ENCODE measurements at regions not wholly inside any gene's neighbourhood (a gene's known extent, or its start where the extent isn't known, plus 50 kb on each side); places are given as distances from the start of the nearest gene placed in this dataset.

GRCh38 chr17:71396711-71397110 is 724.1 kb upstream of the SOX9 start:
- no peak for DNase-seq (ENCODE audit: low spot score)

GRCh38 chr17:71398025-71398424 is 722.8 kb upstream of the SOX9 start:
- no peak for DNase-seq (ENCODE audit: low spot score)

DNA sequence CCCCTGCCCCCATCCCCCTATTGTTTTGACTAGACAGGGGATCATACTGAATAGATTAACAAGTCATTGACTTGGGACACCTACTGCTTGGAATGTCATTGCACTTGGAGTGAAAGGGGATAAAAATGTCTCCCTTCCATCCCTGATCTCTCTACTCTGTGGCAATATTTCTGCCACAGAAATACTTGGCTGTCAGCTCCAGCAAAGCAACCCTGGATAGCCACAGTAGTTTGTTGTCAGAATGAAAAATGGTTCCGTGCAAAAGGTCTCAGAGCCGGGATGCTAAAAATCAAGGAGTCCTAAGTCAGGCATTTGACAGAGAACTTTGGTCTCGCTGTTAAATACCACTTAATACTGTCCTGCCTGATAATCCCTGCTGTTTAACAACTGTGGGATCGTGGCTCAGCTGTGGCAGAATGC is 722.0 kb upstream of the SOX9 start:
- no peak for DNase-seq (ENCODE audit: low spot score)

DNA sequence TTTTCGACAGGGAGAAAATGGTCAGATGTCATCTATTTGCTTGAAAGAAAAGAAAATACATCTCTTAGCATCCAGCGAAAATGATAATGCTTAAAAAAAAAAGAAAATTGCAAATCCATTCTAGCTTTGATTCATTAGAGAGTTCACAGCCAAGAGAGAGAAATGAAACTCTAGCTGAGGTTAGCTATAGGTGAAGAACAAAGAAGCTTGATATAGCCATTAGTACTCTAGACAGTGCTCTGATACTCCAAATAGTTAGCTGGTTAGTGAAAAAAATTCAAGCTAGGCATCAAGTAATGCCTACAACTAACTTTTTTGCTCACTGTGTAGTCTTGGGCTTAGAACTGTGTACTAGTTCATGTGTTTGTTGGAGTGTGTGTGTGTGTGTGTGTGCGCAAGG is 721.6 kb upstream of the SOX9 start:
- DNase-seq (ENCODE audit: low spot score), result no peak

- no peak for DNase-seq (ENCODE audit: low spot score)
Measured at GRCh38 chr17:71399649-71400048, 721.2 kb upstream of the SOX9 start.

DNA sequence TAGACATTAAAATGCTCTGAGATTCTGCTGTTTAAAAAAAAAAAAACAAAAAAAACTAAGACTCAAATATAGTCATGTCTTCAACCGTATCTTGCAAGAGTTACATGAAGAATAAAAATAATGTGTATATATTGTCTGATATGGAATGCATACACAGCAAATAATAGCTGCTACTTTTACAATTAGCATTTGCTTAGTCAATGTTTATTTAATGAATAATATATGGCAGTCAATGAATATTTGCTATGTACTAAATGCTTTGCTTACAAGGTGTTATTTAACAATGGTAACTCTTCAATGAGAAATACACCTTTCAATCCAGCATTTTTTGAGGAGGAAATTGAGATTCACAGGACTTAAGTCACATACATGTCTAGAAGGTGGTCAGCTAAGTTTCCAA is 718.8 kb upstream of the SOX9 start:
- no peak for DNase-seq (ENCODE audit: low spot score)

GRCh38 chr17:71402661-71403141 is 718.1 kb upstream of the SOX9 start:
- no peak for DNase-seq (ENCODE audit: low spot score)

GRCh38 chr17:71405101-71405500 is 715.7 kb upstream of the SOX9 start:
- DNase-seq (ENCODE audit: low spot score), result no peak

GRCh38 chr17:71407981-71408380 is 712.8 kb upstream of the SOX9 start:
- no peak for DNase-seq (ENCODE audit: low spot score)

GRCh38 chr17:71409137-71409536 is 711.7 kb upstream of the SOX9 start:
- DNase-seq (ENCODE audit: low spot score), result no peak

DNA sequence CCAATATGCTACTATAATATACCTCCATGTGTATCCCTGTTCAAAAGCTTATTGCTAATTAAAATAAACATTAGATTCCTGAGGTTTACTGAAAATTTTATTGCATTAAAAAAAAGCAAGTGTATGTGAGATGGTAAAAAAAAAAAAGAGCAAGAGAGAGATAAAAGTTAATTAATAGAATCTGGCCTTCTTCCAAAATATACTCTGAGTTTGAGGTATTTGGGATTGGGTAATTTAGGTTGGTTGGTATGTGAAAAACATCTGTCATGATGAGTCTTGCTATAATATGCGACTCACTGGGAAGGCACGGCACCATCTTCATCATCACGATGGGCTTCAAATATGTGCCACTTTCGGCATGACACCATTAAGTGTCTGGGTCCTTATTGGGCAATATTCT is 711.1 kb upstream of the SOX9 start:
- no peak for DNase-seq (ENCODE audit: low spot score)

DNA sequence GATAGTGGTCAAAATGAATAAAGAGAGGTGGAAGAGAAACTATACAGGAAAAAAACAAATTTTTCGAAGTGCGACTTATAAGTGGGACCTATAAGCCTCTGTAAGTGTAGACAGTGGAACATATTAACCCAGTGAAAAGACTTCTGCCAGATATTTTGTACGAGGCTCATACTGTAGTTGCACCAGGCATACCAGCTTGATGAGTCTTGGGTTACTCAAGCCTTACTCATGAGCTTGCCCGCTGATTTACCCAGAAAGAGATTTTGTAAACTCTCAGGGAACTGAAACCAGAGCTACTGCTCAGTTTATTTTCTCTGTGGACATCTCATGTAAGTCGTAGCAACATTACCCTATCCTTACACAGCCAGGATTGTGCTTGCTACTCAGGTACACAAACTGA is 708.0 kb upstream of the SOX9 start:
- peak; percentile 2 for DNase-seq (ENCODE audit: low spot score)

DNA sequence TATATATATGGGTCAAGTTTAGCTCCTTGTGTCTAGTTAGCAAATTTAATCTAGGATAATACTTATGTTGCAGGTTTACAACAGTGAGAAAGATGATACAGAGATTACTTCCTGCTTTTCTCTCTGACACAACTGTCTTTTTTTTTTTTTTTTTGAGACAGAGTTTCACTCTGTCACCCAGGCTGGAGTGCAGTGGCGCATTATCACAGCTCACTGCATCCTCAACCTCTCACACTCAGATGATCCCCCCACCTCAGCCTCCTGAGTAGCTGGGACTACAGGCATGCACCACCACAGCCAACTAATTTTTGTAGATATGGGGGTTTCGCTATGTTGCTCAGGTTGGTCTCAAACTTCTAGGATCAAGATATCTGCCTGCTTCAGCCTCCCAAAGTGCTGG is 706.9 kb upstream of the SOX9 start:
- no peak for DNase-seq (ENCODE audit: low spot score)

GRCh38 chr17:71417142-71417541 is 703.7 kb upstream of the SOX9 start:
- no peak for DNase-seq (ENCODE audit: low spot score)

GRCh38 chr17:71422968-71423367 is 697.9 kb upstream of the SOX9 start:
- DNase-seq (ENCODE audit: low spot score), result no peak

DNA sequence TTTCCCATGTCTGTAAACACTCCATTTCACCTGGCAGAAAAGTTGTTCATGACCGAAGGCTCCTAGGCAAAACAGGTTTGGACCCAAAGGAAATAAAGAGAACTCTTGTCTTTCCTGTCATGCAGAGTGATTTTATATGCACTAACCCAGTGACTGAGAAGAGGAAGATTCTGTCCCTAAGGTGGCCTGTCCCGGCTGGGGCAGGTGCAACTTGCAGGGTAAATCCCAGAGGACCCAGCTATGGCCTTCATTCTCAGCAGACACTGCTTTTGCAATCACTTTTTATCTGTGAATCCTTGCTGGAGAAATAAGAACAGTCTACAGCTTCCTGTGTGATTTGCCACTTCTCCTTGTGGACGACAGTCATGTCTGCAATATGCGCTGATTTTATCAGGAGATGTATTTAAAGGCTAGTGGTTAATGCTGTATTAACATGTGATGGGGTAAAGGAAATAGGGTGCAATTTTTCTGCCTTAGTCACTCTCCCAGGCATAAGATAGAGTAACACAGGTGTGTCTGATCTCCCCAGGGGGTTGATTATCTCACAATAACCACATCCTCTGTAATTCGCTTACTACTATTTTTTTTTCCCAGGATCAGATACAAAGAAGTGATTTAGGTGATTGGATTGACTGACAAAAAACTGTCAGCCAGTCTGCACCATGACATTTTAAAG is 696.8 kb upstream of the SOX9 start:
- DNase-seq (ENCODE audit: low spot score), result no peak

GRCh38 chr17:71427801-71428200 is 693.0 kb upstream of the SOX9 start:
- DNase-seq (ENCODE audit: low spot score), result no peak

DNA sequence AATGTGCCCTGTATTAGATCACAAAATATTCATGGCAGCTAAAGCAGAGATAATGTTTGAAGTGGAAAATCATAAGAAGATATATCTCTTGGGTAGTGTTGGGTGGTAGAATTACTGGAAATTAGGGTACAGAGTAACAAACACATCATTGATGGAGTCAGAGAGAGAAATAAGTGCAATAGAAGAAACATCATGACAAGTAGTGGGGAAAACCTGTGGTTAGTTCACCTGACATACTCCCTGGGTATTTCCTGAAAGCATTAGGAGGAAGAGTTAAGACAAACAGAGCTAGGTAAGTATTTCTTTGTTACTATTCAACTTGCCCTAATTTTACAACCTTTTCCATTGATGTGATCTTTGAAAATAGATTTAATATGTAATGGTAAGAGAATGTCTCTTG is 691.9 kb upstream of the SOX9 start:
- no peak for DNase-seq (ENCODE audit: low spot score)

DNA sequence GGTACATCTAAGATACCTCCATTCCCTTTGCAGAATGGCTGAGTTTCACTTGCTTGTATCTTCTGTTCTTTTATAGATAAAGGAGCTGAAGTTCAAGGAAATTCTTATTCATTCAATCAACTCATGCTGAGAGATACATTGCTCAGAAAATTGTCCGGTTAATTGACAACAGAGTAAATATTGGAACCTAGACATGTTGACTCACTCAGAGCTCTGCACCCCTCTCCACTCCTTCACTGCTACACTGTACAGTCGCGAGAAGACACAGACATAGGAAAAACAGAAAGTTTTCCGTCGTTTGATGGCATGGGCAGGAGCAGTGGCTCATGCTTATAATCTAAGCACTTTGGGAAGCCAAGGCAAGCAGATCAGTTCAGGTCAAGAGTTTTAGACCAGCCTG is 690.5 kb upstream of the SOX9 start:
- DNase-seq (ENCODE audit: low spot score), result no peak

DNA sequence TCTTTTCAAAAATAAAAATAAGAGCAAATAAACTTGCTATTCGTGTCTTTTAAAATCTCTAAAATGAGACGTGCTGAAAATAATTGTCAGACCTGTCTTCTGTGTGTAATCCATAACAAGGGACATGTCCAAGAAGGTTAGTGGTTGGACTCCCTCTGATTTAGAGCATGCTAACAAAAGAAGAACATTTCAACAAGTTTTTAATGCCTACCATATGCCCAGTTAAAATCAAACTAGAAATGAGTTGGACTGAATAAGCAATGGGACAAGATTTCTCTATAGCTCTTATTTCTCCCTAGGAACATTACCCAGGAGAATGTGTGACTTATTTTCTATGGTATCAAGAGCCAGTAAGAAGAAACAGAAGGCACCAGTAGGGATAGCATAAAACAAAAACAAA is 689.7 kb upstream of the SOX9 start:
- DNase-seq (ENCODE audit: low spot score), result no peak

DNA sequence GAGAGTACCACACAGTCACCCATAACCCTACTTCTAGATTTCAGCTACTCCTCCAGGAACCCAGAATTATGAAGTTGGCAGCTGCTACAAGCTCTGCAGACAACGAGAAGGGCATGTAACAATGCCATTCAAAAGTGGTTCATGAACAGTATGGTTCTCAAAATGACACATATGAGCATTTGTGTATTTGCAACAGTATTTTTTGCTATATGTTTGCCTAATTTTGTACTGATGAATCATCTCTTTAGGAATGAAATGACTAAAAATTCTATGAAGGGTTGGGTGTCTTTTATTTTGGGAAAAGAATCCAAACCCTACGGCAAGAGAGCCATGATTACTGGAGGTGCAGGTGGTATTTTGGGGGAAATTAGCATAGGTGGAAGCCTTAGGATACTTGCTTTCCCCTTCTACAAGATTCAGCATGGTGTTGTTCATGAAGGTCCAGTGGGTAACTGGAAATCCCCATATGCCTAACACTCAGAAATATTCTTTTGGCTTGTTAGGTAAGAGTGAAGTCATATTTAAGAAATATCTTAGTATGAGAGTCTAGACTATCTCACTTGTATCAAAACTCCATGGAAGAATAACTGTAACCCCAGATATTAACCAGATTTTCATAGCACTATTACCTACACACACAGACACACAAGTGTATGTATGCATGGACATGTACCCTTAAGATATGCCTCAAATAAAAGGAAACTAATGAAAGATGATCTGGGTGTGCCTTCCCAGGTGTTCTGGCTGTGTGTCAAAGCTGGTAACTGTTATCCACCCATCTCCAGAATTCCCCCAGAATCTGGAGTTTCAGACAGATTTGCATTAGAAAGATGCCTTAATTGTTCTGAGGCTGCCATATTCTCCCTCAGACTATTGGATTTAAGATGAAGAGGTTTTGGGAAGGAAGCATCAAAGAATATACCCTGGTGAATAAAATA is 688.2 kb upstream of the SOX9 start:
- DNase-seq (ENCODE audit: low spot score), result no peak

- no peak for DNase-seq (ENCODE audit: low spot score)
Measured at GRCh38 chr17:71434716-71435115, 686.1 kb upstream of the SOX9 start.

DNA sequence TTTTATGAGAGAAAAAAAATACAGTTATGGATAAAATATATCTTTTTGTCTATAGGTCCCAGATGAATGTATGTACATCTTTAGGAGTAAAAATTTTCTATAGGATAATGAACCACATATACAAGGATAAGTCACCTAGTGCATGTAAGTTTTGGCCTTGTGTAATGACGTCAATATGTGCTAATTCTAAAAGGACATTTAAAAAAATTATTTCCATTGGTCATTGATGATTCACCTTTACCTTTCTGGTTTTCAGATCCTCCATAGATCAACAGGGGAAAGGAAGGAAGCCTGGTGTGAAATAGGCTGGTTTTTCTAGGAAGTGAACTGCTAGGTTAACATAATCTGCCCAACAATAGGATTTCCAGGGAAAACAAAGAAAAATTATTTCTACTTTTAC is 684.3 kb upstream of the SOX9 start:
- no peak for DNase-seq (ENCODE audit: low spot score)
